Muscle of leg (tissue), 3 donors: ENCODE measurements at regions not wholly inside any gene's neighbourhood (a gene's known extent, or its start where the extent isn't known, plus 50 kb on each side); places are given as distances from the start of the nearest gene placed in this dataset.

ENCODE experiments used
- DNase-seq: peaks from one replicate; pipeline ENCODE4 v3.0.0; 2013
- H3K27ac ChIP-seq: one replicate; pipeline ENCODE4 v1.5.1; 2013; ENCODE audit warnings: mild to moderate bottlenecking, low read length, control low read depth
- H3K27me3 ChIP-seq: one replicate; pipeline ENCODE4 v1.6.1; 2013; ENCODE audit warnings: low read length; ENCODE audit not compliant: control insufficient read depth, insufficient read depth
- H3K36me3 ChIP-seq: one replicate; pipeline ENCODE4 v1.6.1; 2013; ENCODE audit warnings: low read length; ENCODE audit not compliant: control insufficient read depth, insufficient read depth
- H3K4me1 ChIP-seq: one replicate; pipeline ENCODE4 v1.6.1; 2013; ENCODE audit warnings: low read length; ENCODE audit not compliant: control insufficient read depth, insufficient read depth
- H3K4me3 ChIP-seq: one replicate; pipeline ENCODE4 v1.5.1; 2013; ENCODE audit warnings: low read length, control low read depth
- H3K9me3 ChIP-seq: replicated peaks from 2 replicates; pipeline ENCODE4 v1.6.1; 2013; ENCODE audit warnings: low read depth, low read length; ENCODE audit not compliant: control insufficient read depth
- WGBS: methylation state at CpG from one replicate; pipeline ENCODE4 v1.1.5; 2013; ENCODE audit warnings: missing lambda C conversion rate; ENCODE audit not compliant: insufficient coverage; 5-methylcytosine and 5-hydroxymethylcytosine counted together

- H3K4me1 ChIP-seq, result no peaks in the 10 kb centered on the region
- no peak overlapping the region for H3K4me3 ChIP-seq
- no peaks in the 10 kb centered on the region for H3K36me3 ChIP-seq
- no peak overlapping the region for H3K27ac ChIP-seq
- WGBS, result 89% methylated on average over 2 of the region's 4 CpGs
- H3K9me3 ChIP-seq, result no peaks in the 10 kb centered on the region
- no peaks in the 10 kb centered on the region for H3K27me3 ChIP-seq
- DNase-seq, result no peak
Measured at GRCh38 chr4:134773497-134774000, 572.0 kb upstream of the PABPC4L start.

- Histone ChIP-seq H3K4me1 (no peaks in the 10 kb centered on the region), H3K36me3 (no peaks in the 10 kb centered on the region), H3K27ac (no peak overlapping the region), H3K9me3 (no peaks in the 10 kb centered on the region), H3K27me3 (no peaks in the 10 kb centered on the region), H3K4me3 (no peak overlapping the region)
- WGBS, result no CpG with 5 or more reads among the region's 4 CpGs
- no peak for DNase-seq
Measured at GRCh38 chr4:134762053-134762452, 560.5 kb upstream of the PABPC4L start.

- Histone ChIP-seq H3K9me3 (no peaks in the 10 kb centered on the region), H3K27ac (no peak overlapping the region), H3K36me3 (no peaks in the 10 kb centered on the region), H3K4me3 (no peak overlapping the region), H3K27me3 (no peaks in the 10 kb centered on the region), H3K4me1 (no peaks in the 10 kb centered on the region)
- DNase-seq, result no peak
- whole genome bisulfite sequencing, result 80% methylated on average over 1 of the region's 3 CpGs
Measured at GRCh38 chr4:134756421-134756820, 554.8 kb upstream of the PABPC4L start.

- WGBS, result no CpG with 5 or more reads among the region's 6 CpGs
- Histone ChIP-seq H3K9me3 (no peaks in the 10 kb centered on the region), H3K27ac (no peak overlapping the region), H3K27me3 (no peaks in the 10 kb centered on the region), H3K4me1 (no peaks in the 10 kb centered on the region), H3K36me3 (no peaks in the 10 kb centered on the region), H3K4me3 (no peak overlapping the region)
- DNase-seq, result peak; percentile 9
Measured at GRCh38 chr4:134754301-134755019, 552.9 kb upstream of the PABPC4L start.

GRCh38 chr4:134753390-134753789, 551.8 kb upstream of the PABPC4L start:
- no CpG with 5 or more reads among the region's 1 CpG for WGBS
- Histone ChIP-seq H3K36me3 (no peaks in the 10 kb centered on the region), H3K27ac (no peak overlapping the region), H3K27me3 (no peaks in the 10 kb centered on the region), H3K9me3 (no peaks in the 10 kb centered on the region), H3K4me3 (no peak overlapping the region), H3K4me1 (no peaks in the 10 kb centered on the region)
- no peak for DNase-seq

GRCh38 chr4:134747108-134747805, 545.7 kb upstream of the PABPC4L start:
- WGBS, result no CpG with 5 or more reads among the region's 6 CpGs
- no peak for DNase-seq
- no peak overlapping the region for H3K27ac ChIP-seq
- no peak overlapping the region for H3K4me3 ChIP-seq
- H3K27me3 ChIP-seq, result no peaks in the 10 kb centered on the region
- H3K9me3 ChIP-seq, result no peaks in the 10 kb centered on the region
- H3K36me3 ChIP-seq, result no peaks in the 10 kb centered on the region
- H3K4me1 ChIP-seq, result no peaks in the 10 kb centered on the region

GRCh38 chr4:134740290-134740689, 538.7 kb upstream of the PABPC4L start:
- no CpG with 5 or more reads among the region's 1 CpG for WGBS
- DNase-seq, result no peak
- Histone ChIP-seq H3K27me3 (no peaks in the 10 kb centered on the region), H3K27ac (no peak overlapping the region), H3K36me3 (no peaks in the 10 kb centered on the region), H3K9me3 (no peaks in the 10 kb centered on the region), H3K4me1 (no peaks in the 10 kb centered on the region), H3K4me3 (no peak overlapping the region)

GRCh38 chr4:134735901-134736300, 534.3 kb upstream of the PABPC4L start:
- no peaks in the 10 kb centered on the region for H3K27me3 ChIP-seq
- WGBS, result no CpG with 5 or more reads among the region's 3 CpGs
- DNase-seq, result no peak
- no peaks in the 10 kb centered on the region for H3K36me3 ChIP-seq
- H3K4me1 ChIP-seq, result no peaks in the 10 kb centered on the region
- no peak overlapping the region for H3K4me3 ChIP-seq
- no peaks in the 10 kb centered on the region for H3K9me3 ChIP-seq
- no peak overlapping the region for H3K27ac ChIP-seq

GRCh38 chr4:134727696-134728095, 526.1 kb upstream of the PABPC4L start:
- Histone ChIP-seq H3K27ac (no peak overlapping the region), H3K36me3 (no peaks in the 10 kb centered on the region), H3K4me3 (no peak overlapping the region), H3K4me1 (no peaks in the 10 kb centered on the region), H3K9me3 (no peaks in the 10 kb centered on the region), H3K27me3 (no peaks in the 10 kb centered on the region)
- 89% methylated on average over 1 of the region's 2 CpGs for WGBS
- no peak for DNase-seq

- Histone ChIP-seq H3K4me3 (no peak overlapping the region), H3K4me1 (no peaks in the 10 kb centered on the region), H3K27ac (no peak overlapping the region), H3K36me3 (no peaks in the 10 kb centered on the region), H3K9me3 (no peaks in the 10 kb centered on the region), H3K27me3 (no peaks in the 10 kb centered on the region)
- WGBS, result no CpG with 5 or more reads among the region's 1 CpG
- no peak for DNase-seq
Measured at GRCh38 chr4:134722306-134722705, 520.7 kb upstream of the PABPC4L start.
